Mesothelial cell of epicardium (in vitro differentiated cells): ENCODE measurements at regions not wholly inside any gene's neighbourhood (a gene's known extent, or its start where the extent isn't known, plus 50 kb on each side); places are given as distances from the start of the nearest gene placed in this dataset.
"Not testable (repeated sequence)": the region's sequence is repeated elsewhere in the genome, so short reads cannot be mapped to it uniquely, and the experiment has no call there.

ENCODE experiments used
- DNase-seq, 2 experiments: peaks; one replicate each; pipeline ENCODE4 v3.0.0; 2021; ENCODE audit warnings: low spot score in 2 of 2; ENCODE audit not compliant: unreplicated experiment in 2 of 2
- H3K27ac Mint-ChIP-seq: 2 replicates; pipeline ENCODE4 v1.8.0; 2021; ENCODE audit warnings: mixed read lengths
- H3K27me3 Mint-ChIP-seq: 2 replicates; pipeline ENCODE4 v1.8.0; 2021; ENCODE audit warnings: low read depth, mixed read lengths
- H3K36me3 Mint-ChIP-seq: 2 replicates; pipeline ENCODE4 v1.8.0; 2021; ENCODE audit warnings: mixed read lengths
- H3K4me1 Mint-ChIP-seq: 2 replicates; pipeline ENCODE4 v1.8.0; 2021; ENCODE audit warnings: mixed read lengths
- H3K4me3 Mint-ChIP-seq: 2 replicates; pipeline ENCODE4 v1.8.0; 2021; ENCODE audit warnings: mild to moderate bottlenecking, moderate library complexity, mixed read lengths
- H3K9me3 Mint-ChIP-seq: 2 replicates; pipeline ENCODE4 v1.8.0; 2021; ENCODE audit warnings: mixed read lengths
- CTCF ChIP-seq: fragments of 200-600 bp; sonication (generic); IDR thresholded peaks from one replicate; pipeline ENCODE4 v1.5.0; 2021; ENCODE audit warnings: antibody characterized with exemption; ENCODE audit not compliant: unreplicated experiment

- H3K36me3 Mint-ChIP-seq: no peaks in the 10 kb centered on the region
- no peak for TF ChIP-seq CTCF
- no peak for DNase-seq
- no peak overlapping the region for H3K4me3 Mint-ChIP-seq
- peaks cover 1% of the 10 kb centered on the region for H3K4me1 Mint-ChIP-seq
- H3K27me3 Mint-ChIP-seq: peaks cover 8% of the 10 kb centered on the region
- peaks cover under 1% of the 10 kb centered on the region for H3K9me3 Mint-ChIP-seq
- no peak overlapping the region for H3K27ac Mint-ChIP-seq
These were observed 497.2 kb downstream of the BCKDHB start for GRCh38 chr6:80603679-80604078.

GRCh38 chr6:80594461-80594860 is 488.0 kb downstream of the BCKDHB start:
- Mint-ChIP-seq H3K4me1 (no peaks in the 10 kb centered on the region), H3K36me3 (no peaks in the 10 kb centered on the region), H3K9me3 (peaks cover 7% of the 10 kb centered on the region), H3K27me3 (peaks cover 12% of the 10 kb centered on the region), H3K27ac (no peak overlapping the region), H3K4me3 (no peak overlapping the region)
- TF ChIP-seq CTCF: no peak
- DNase-seq: no peak

- Mint-ChIP-seq H3K4me1 (no peaks in the 10 kb centered on the region), H3K36me3 (no peaks in the 10 kb centered on the region), H3K27ac (no peak overlapping the region), H3K4me3 (no peak overlapping the region), H3K27me3 (peaks cover 6% of the 10 kb centered on the region), H3K9me3 (peaks cover 6% of the 10 kb centered on the region)
- TF ChIP-seq CTCF: no peak
- DNase-seq: no peak
These were observed 486.0 kb downstream of the BCKDHB start for GRCh38 chr6:80592436-80592835.

- Mint-ChIP-seq H3K36me3 (no peaks in the 10 kb centered on the region), H3K27ac (no peak overlapping the region), H3K27me3 (no peaks in the 10 kb centered on the region), H3K9me3 (peaks cover 28% of the 10 kb centered on the region), H3K4me1 (no peaks in the 10 kb centered on the region), H3K4me3 (no peak overlapping the region)
- TF ChIP-seq CTCF: no peak
- no peak for DNase-seq
These were observed 479.8 kb downstream of the BCKDHB start for GRCh38 chr6:80586242-80586641.

- Mint-ChIP-seq H3K27ac (no peak overlapping the region), H3K9me3 (peaks cover 3% of the 10 kb centered on the region), H3K27me3 (no peaks in the 10 kb centered on the region), H3K36me3 (no peaks in the 10 kb centered on the region), H3K4me1 (no peaks in the 10 kb centered on the region), H3K4me3 (no peak overlapping the region)
- TF ChIP-seq CTCF: no peak
- DNase-seq: no peak
These were observed 473.0 kb downstream of the BCKDHB start for GRCh38 chr6:80579391-80580023.

- not testable (repeated sequence) for H3K27me3 Mint-ChIP-seq, H3K36me3 Mint-ChIP-seq, H3K4me3 Mint-ChIP-seq, H3K27ac Mint-ChIP-seq, H3K4me1 Mint-ChIP-seq, DNase-seq, H3K9me3 Mint-ChIP-seq
These were observed 466.8 kb downstream of the BCKDHB start for GRCh38 chr6:80573320-80573719.
